ENCODE measurements at regions not wholly inside any gene's neighbourhood (a gene's known extent, or its start where the extent isn't known, plus 50 kb on each side); places are given as distances from the start of the nearest gene placed in this dataset.

- TF ChIP-seq ZNF462 (CRISPR knock-in tag; IDR thresholded peaks at IDR 0.05) (no peak), STAT1 (IDR thresholded peaks at IDR 0.05; ENCODE audit: unreplicated experiment) (no peak), CREB1 (CRISPR knock-in tag; IDR thresholded peaks at IDR 0.05; ENCODE audit: low read depth) (no peak), CTCF (conservative IDR thresholded peaks at IDR 0.05; ENCODE audit: low read depth in 2 of 2) (no peak), JUNB (IDR thresholded peaks at IDR 0.05; ENCODE audit: unreplicated experiment) (no peak), POLR2AphosphoS5 (IDR thresholded peaks at IDR 0.05; ENCODE audit: low read depth) (no peak)
These were observed 354.7 kb upstream of the RBFOX1 start (continued) for GRCh38 chr16:6977916-6978315.

GRCh38 chr16:6977291-6977690 lies 355.4 kb upstream of the RBFOX1 start:
- Histone ChIP-seq H3F3A (replicated peaks; ENCODE audit: low read depth) (no peaks in the 10 kb centered on the region), H3K9me2 (ENCODE audit: insufficient read depth) (no peaks in the 10 kb centered on the region), H3K4me2 (no peak overlapping the region), H2AFZ (no peak overlapping the region), H4K20me1 (replicated peaks; ENCODE audit: insufficient read depth) (no peaks in the 10 kb centered on the region), H3K79me2 (replicated peaks; ENCODE audit: insufficient read depth) (no peaks in the 10 kb centered on the region), H3K4me1 (ENCODE audit: insufficient read depth) (no peaks in the 10 kb centered on the region), H3K36me3 (ENCODE audit: insufficient read depth) (no peaks in the 10 kb centered on the region; the same call in 1 of the 2 replicates), H3K27me3 (ENCODE audit: insufficient read depth) (no peaks in the 10 kb centered on the region), H3K27ac (ENCODE audit: low read depth) (no peak overlapping the region), H3K4me3 (no peak overlapping the region)
- Mint-ChIP-seq H3K27me3 (ENCODE audit: insufficient read depth, low read depth, poor library complexity) (no peaks in the 10 kb centered on the region), H3K27ac (no peak overlapping the region), H3K4me1 (no peaks in the 10 kb centered on the region), H3K9me3 (peaks cover 80% of the 10 kb centered on the region), H3K4me3 (no peak overlapping the region), H3K36me3 (ENCODE audit: low read depth) (peaks cover 11% of the 10 kb centered on the region; the same call in 2 of the 3 replicates)
- DNase-seq (ENCODE audit: low spot score) (no peak), ATAC-seq (no peak)
- TF ChIP-seq CTCF (conservative IDR thresholded peaks at IDR 0.05; ENCODE audit: low read depth in 2 of 2) (no peak), REST (IDR thresholded peaks at IDR 0.05; ENCODE audit: unreplicated experiment) (no peak), POLR2AphosphoS5 (IDR thresholded peaks at IDR 0.05; ENCODE audit: low read depth) (no peak), ZNF114 (CRISPR knock-in tag; IDR thresholded peaks at IDR 0.05) (no peak), EZH2phosphoT487 (IDR thresholded peaks at IDR 0.05; ENCODE audit: unreplicated experiment) (no peak), ZNF331 (CRISPR knock-in tag; IDR thresholded peaks at IDR 0.05; ENCODE audit: low read depth) (no peak)
